ENCODE measurements at regions not wholly inside any gene's neighbourhood (a gene's known extent, or its start where the extent isn't known, plus 50 kb on each side); places are given as distances from the start of the nearest gene placed in this dataset.

GRCh38 chr2:8198766-8199382 lies 483.0 kb upstream of the ID2 start:
- intact Hi-C loops (cut with DNase I) = no loop called here
- no peak overlapping the region for H3K4me3 ChIP-seq
- H3K4me1 ChIP-seq = no peaks in the 10 kb centered on the region
- TF ChIP-seq, protein P1, sequence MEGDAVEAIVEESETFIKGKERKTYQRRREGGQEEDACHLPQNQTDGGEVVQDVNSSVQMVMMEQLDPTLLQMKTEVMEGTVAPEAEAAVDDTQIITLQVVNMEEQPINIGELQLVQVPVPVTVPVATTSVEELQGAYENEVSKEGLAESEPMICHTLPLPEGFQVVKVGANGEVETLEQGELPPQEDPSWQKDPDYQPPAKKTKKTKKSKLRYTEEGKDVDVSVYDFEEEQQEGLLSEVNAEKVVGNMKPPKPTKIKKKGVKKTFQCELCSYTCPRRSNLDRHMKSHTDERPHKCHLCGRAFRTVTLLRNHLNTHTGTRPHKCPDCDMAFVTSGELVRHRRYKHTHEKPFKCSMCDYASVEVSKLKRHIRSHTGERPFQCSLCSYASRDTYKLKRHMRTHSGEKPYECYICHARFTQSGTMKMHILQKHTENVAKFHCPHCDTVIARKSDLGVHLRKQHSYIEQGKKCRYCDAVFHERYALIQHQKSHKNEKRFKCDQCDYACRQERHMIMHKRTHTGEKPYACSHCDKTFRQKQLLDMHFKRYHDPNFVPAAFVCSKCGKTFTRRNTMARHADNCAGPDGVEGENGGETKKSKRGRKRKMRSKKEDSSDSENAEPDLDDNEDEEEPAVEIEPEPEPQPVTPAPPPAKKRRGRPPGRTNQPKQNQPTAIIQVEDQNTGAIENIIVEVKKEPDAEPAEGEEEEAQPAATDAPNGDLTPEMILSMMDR (IDR thresholded peaks at IDR 0.05) = no peak
- no peak for TF ChIP-seq POLR2A (IDR thresholded peaks at IDR 0.05)
- no peak for ATAC-seq
- no peak for DNase-seq
- no peaks in the 10 kb centered on the region for H3K27me3 ChIP-seq
- 91 to 96% (median 92%) methylated on average over 1 of the region's 1 CpG for WGBS, 4 donors
- H3K9me3 ChIP-seq = no peaks in the 10 kb centered on the region
- H3K27ac ChIP-seq = no peak overlapping the region
- H3K36me3 ChIP-seq = no peaks in the 10 kb centered on the region

DNA sequence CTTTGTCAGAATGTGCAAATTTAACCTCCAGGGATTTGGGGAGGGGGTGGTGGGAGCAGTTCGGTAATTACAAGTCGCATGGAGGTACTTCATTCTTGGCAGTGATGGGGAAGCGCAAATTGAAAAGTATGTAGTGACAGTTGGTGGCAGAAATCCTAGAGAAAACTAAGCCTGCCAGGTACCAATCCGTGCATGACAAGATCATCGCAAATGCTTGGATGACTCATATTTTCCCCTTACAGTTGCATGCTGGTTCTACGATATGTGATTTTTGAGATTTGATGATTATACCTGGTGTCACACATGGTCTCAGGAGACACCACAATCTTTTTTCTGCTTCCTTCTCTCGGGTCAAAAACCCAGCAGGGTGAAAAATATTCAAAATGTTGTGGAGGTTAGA lies 479.7 kb upstream of the ID2 start:
- TF ChIP-seq, protein P1 (IDR thresholded peaks at IDR 0.05) = no peak
- no peak for TF ChIP-seq POLR2A (IDR thresholded peaks at IDR 0.05)
- 69 to 77% (median 73%) methylated on average over 7 of the region's 7 CpGs for WGBS, 4 donors
- H3K27ac ChIP-seq = no peak overlapping the region
- no peaks in the 10 kb centered on the region for H3K27me3 ChIP-seq
- H3K4me1 ChIP-seq = no peaks in the 10 kb centered on the region
- DNase-seq (no peak), ATAC-seq (no peak)
- peaks cover 0 to 7% (median under 1%) of the 10 kb centered on the region in 12 donors for H3K9me3 ChIP-seq
- intact Hi-C loops (cut with DNase I) = no loop called here
- no peaks in the 10 kb centered on the region for H3K36me3 ChIP-seq
- H3K4me3 ChIP-seq = no peak overlapping the region

DNA sequence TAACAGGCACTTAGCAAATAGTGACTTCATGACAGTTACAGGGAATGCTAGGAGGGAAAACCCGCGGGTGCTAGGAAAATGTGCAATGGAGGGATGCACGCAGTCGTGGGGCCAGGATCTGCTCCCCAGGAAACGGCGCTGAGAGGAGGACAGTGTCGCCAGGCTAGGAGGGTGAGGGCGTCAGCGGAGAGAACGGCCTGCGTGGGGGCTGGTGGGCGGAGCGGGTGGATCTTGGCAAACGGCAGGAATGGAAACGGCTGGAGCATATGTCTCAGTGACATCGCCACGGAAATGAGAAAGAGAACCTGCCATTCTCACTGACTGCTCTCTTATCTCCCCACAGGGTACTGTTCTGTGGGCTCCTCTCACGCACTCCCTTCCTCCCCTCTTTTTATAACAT lies 478.5 kb upstream of the ID2 start:
- DNase-seq (peak in 1 of 5 donors; percentile 34), ATAC-seq (peak in 2 of 4 donors; percentile 20 to 42)
- H3K4me1 ChIP-seq = peaks cover 0 to 2% (median 0%) of the 10 kb centered on the region in 12 donors
- TF ChIP-seq POLR2A (IDR thresholded peaks at IDR 0.05) = no peak
- TF ChIP-seq, protein P1 (IDR thresholded peaks at IDR 0.05) = no peak
- H3K27ac ChIP-seq = no peak overlapping the region
- intact Hi-C loops (cut with DNase I) = no loop called here
- H3K4me3 ChIP-seq = peak overlapping the region in 4 of 12 donors; percentile 14 to 26 (median 18)
- H3K27me3 ChIP-seq = no peaks in the 10 kb centered on the region
- 66 to 83% (median 77%) methylated on average over 18 of the region's 18 CpGs for WGBS, 4 donors
- H3K36me3 ChIP-seq = no peaks in the 10 kb centered on the region
- peaks cover 0 to 19% (median 9%) of the 10 kb centered on the region in 12 donors for H3K9me3 ChIP-seq

GRCh38 chr2:8204711-8205110 lies 477.1 kb upstream of the ID2 start:
- DNase-seq = no peak
- no peaks in the 10 kb centered on the region for H3K27me3 ChIP-seq
- ATAC-seq = no peak
- H3K36me3 ChIP-seq = no peaks in the 10 kb centered on the region
- no peak overlapping the region for H3K27ac ChIP-seq
- intact Hi-C loops (cut with DNase I) = no loop called here
- peaks cover 0 to 32% (median 12%) of the 10 kb centered on the region in 12 donors for H3K9me3 ChIP-seq
- 77 to 97% (median 88%) methylated on average over 2 of the region's 2 CpGs for WGBS, 4 donors
- TF ChIP-seq, protein P1 (IDR thresholded peaks at IDR 0.05) = no peak
- TF ChIP-seq POLR2A (IDR thresholded peaks at IDR 0.05) = no peak
- no peak overlapping the region for H3K4me3 ChIP-seq
- H3K4me1 ChIP-seq = peaks cover 0 to 7% (median 0%) of the 10 kb centered on the region in 12 donors

Measured in heart left ventricle (tissue), 16 donors.